Breast epithelium (tissue), 4 donors: ENCODE measurements at regions not wholly inside any gene's neighbourhood (a gene's known extent, or its start where the extent isn't known, plus 50 kb on each side); places are given as distances from the start of the nearest gene placed in this dataset.

Experiments
- DNase-seq, 2 donors: peaks; one replicate each; pipeline ENCODE4 v3.0.0-alpha.2; 2019; ENCODE audit warnings: low spot score in 2 of 2
- H3K27ac ChIP-seq, 2 donors: fragments of 200-600 bp; sonication (generic) in 1 of 2; one replicate each; pipeline ENCODE4 v1.5.1; 2016 to 2019; ENCODE audit warnings: mild to moderate bottlenecking in 1 of 2
- H3K27me3 ChIP-seq, 2 donors: fragments of 200-600 bp; sonication (generic) in 1 of 2; one replicate each; pipeline versions ENCODE4 v1.5.1 to v1.6.0; 2017 to 2019; ENCODE audit warnings: control low read depth in 1 of 2, mild to moderate bottlenecking in 1 of 2
- H3K36me3 ChIP-seq: fragments of 200-600 bp; one replicate; pipeline ENCODE4 v1.5.1; 2019
- H3K4me1 ChIP-seq, 2 donors: fragments of 200-600 bp; sonication (generic); one replicate each; pipeline ENCODE4 v1.5.1; 2016 to 2019; ENCODE audit warnings: control low read depth in 1 of 2
- H3K4me3 ChIP-seq, 3 donors: fragments of 200-600 bp; sonication (generic); 1 replicate in 2 of 3; 2 replicates in 1 of 3; pipeline ENCODE4 v1.5.1; 2016 to 2019; ENCODE audit warnings: mild to moderate bottlenecking in 3 of 3, moderate library complexity in 2 of 3
- H3K9me3 ChIP-seq, 2 donors: fragments of 200-600 bp; sonication (generic) in 1 of 2; one replicate each; pipeline ENCODE4 v1.5.1; 2016 to 2019; ENCODE audit warnings: control low read depth in 1 of 2
- CTCF ChIP-seq, 3 donors: fragments of 450-650 bp; IDR thresholded peaks; one replicate each; pipeline ENCODE4 v1.5.1; 2016 to 2017; ENCODE audit warnings: antibody characterized with exemption in 3 of 3, mild to moderate bottlenecking in 3 of 3, moderate library complexity in 3 of 3
- POLR2A ChIP-seq: fragments of 450-650 bp; IDR thresholded peaks from one replicate; pipeline ENCODE4 v1.6.1; 2016; ENCODE audit warnings: antibody characterized with exemption, mild to moderate bottlenecking, moderate library complexity
- POLR2AphosphoS5 ChIP-seq, 3 donors: sonication (generic); formaldehyde crosslinking; IDR thresholded peaks; one replicate each; pipeline ENCODE4 v1.6.1; 2017; ENCODE audit warnings: antibody characterized with exemption in 3 of 3
- intact Hi-C: fragments of 100-400 bp; cut with DNase I; formaldehyde crosslinking; loops from one replicate; pipeline ENCODE4 v1.15.1; 2023; ENCODE audit warnings: low total_unique reads

DNA sequence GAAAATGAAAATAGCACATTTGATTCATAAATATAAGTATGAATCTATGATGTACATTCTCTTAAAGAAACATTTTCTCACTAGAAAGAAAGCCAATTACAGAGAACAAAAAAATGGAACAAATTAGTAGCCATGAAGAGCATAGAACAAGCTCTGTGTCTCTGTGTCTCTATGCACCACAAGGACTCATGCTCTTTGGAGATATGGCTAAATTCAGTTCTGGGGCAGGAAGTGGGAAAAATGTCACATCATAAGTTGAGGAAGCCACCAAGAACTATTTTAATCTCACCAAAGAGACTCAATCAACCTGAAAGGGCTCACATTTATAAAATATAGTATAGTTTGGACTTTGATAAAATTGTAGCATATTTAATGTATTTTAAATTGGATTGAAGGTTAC, 1259.8 kb upstream of the GJE1 start:
- TF ChIP-seq CTCF (IDR thresholded peaks at IDR 0.05) (no peak), POLR2AphosphoS5 (IDR thresholded peaks at IDR 0.05) (no peak)
- intact Hi-C loops, result no loop called here

GRCh38 chr6:140871911-140872310, 1260.8 kb upstream of the GJE1 start:
- no peaks in the 10 kb centered on the region for H3K36me3 ChIP-seq
- H3K4me1 ChIP-seq, result no peaks in the 10 kb centered on the region
- DNase-seq, result no peak
- no peak overlapping the region for H3K27ac ChIP-seq
- H3K4me3 ChIP-seq, result no peak overlapping the region
- no peaks in the 10 kb centered on the region for H3K9me3 ChIP-seq
- intact Hi-C loops, result no loop called here
- TF ChIP-seq CTCF (IDR thresholded peaks at IDR 0.05) (no peak), POLR2A (no peak), POLR2AphosphoS5 (IDR thresholded peaks at IDR 0.05) (no peak)
- no peaks in the 10 kb centered on the region for H3K27me3 ChIP-seq

More for the DNA sequence above, 1259.8 kb upstream of the GJE1 start:
- no peak overlapping the region for H3K27ac ChIP-seq
- no peaks in the 10 kb centered on the region for H3K4me1 ChIP-seq
- H3K36me3 ChIP-seq, result no peaks in the 10 kb centered on the region
- no peak overlapping the region for H3K4me3 ChIP-seq
- H3K27me3 ChIP-seq, result no peaks in the 10 kb centered on the region
- DNase-seq, result no peak
- H3K9me3 ChIP-seq, result no peaks in the 10 kb centered on the region

- Histone ChIP-seq H3K9me3 (no peaks in the 10 kb centered on the region), H3K27ac (no peak overlapping the region), H3K36me3 (no peaks in the 10 kb centered on the region), H3K4me3 (no peak overlapping the region), H3K4me1 (no peaks in the 10 kb centered on the region), H3K27me3 (no peaks in the 10 kb centered on the region)
- intact Hi-C loops, result no loop called here
- no peak for TF ChIP-seq POLR2A
- TF ChIP-seq POLR2AphosphoS5 (IDR thresholded peaks at IDR 0.05), result no peak
- no peak for TF ChIP-seq CTCF (IDR thresholded peaks at IDR 0.05)
- DNase-seq, result no peak
Measured at GRCh38 chr6:140867336-140867735, 1265.4 kb upstream of the GJE1 start.

DNA sequence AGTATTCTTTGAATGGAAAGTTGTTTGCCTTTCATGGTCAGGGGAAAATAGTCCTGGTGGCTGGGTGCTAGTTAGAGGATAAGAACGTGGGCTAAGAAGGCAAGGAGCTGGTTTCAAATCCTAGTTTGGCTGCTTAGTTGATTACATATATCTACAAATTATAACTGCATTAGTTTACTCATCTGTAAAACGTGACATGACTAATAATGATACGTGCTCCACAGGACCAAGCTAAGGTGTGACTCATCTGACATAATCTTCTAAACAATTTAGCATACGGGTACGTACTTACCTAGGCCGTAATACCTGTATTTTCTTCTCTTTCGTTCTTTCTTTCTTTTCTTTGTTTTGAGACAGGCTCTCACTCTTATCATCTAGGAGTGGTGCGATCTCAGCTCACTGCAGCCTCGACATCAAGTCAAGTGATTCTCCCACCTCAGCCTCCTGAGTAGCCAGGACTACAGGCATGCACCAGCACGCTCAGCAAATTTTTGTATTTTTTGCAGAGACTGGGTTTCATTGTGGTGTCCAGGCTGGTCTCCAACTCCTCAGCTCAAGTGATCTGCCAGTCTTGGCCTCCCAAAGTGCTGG, 1274.2 kb upstream of the GJE1 start:
- Histone ChIP-seq H3K4me1 (no peaks in the 10 kb centered on the region), H3K27ac (peak overlapping the region in 1 of 2 donors; percentile 22), H3K36me3 (no peaks in the 10 kb centered on the region), H3K27me3 (no peaks in the 10 kb centered on the region), H3K9me3 (no peaks in the 10 kb centered on the region), H3K4me3 (no peak overlapping the region)
- no peak for TF ChIP-seq CTCF (IDR thresholded peaks at IDR 0.05)
- no peak for TF ChIP-seq POLR2AphosphoS5 (IDR thresholded peaks at IDR 0.05)
- TF ChIP-seq POLR2A, result no peak
- no peak for DNase-seq
- intact Hi-C loops, result no loop called here

- intact Hi-C loops, result no loop called here
- Histone ChIP-seq H3K27ac (peak overlapping the region in 1 of 2 donors; percentile 22), H3K4me3 (no peak overlapping the region), H3K9me3 (no peaks in the 10 kb centered on the region), H3K36me3 (no peaks in the 10 kb centered on the region), H3K27me3 (no peaks in the 10 kb centered on the region), H3K4me1 (no peaks in the 10 kb centered on the region)
- no peak for DNase-seq
- TF ChIP-seq CTCF (IDR thresholded peaks at IDR 0.05) (peak in 1 of 3 donors; percentile 10), POLR2AphosphoS5 (IDR thresholded peaks at IDR 0.05) (no peak), POLR2A (no peak)
Measured at GRCh38 chr6:140857739-140858380, 1274.9 kb upstream of the GJE1 start.
